ENCODE measurements at regions not wholly inside any gene's neighbourhood (a gene's known extent, or its start where the extent isn't known, plus 50 kb on each side); places are given as distances from the start of the nearest gene placed in this dataset.
"Not testable (repeated sequence)": the region's sequence is repeated elsewhere in the genome, so short reads cannot be mapped to it uniquely, and the experiment has no call there.

- no peak for DNase-seq
Observed at GRCh38 chr6:163741743-163742363, 327.3 kb downstream of the QKI start.

GRCh38 chr6:163741342-163741741 is 326.8 kb downstream of the QKI start:
- no peak for DNase-seq

GRCh38 chr6:163739966-163740365 is 325.4 kb downstream of the QKI start:
- DNase-seq: no peak

GRCh38 chr6:163739408-163739725 is 324.8 kb downstream of the QKI start:
- DNase-seq: no peak

GRCh38 chr6:163738725-163739407 is 324.3 kb downstream of the QKI start:
- DNase-seq: no peak

GRCh38 chr6:163738304-163738703 is 323.8 kb downstream of the QKI start:
- DNase-seq: no peak

GRCh38 chr6:163735076-163735475 is 320.6 kb downstream of the QKI start:
- DNase-seq: no peak

GRCh38 chr6:163733061-163733460 is 318.5 kb downstream of the QKI start:
- no peak for DNase-seq

GRCh38 chr6:163732479-163732878 is 318.0 kb downstream of the QKI start:
- no peak for DNase-seq

GRCh38 chr6:163732014-163732351 is 317.5 kb downstream of the QKI start:
- not testable (repeated sequence) for DNase-seq

- DNase-seq: no peak
Observed at GRCh38 chr6:163731215-163732013, 316.9 kb downstream of the QKI start.

GRCh38 chr6:163730246-163731210 is 316.0 kb downstream of the QKI start:
- DNase-seq: no peak

- DNase-seq: no peak
Observed at GRCh38 chr6:163729127-163729872, 314.8 kb downstream of the QKI start.

- DNase-seq: no peak
Observed at GRCh38 chr6:163728442-163729126, 314.1 kb downstream of the QKI start.

- no peak for DNase-seq
Observed at GRCh38 chr6:163726037-163726695, 311.6 kb downstream of the QKI start.

GRCh38 chr6:163725008-163725941 is 310.8 kb downstream of the QKI start:
- no peak for DNase-seq

GRCh38 chr6:163724196-163724595 is 309.7 kb downstream of the QKI start:
- no peak for DNase-seq

GRCh38 chr6:163723759-163724158 is 309.2 kb downstream of the QKI start:
- DNase-seq: no peak

GRCh38 chr6:163721922-163722692 is 307.6 kb downstream of the QKI start:
- no peak for DNase-seq
